CD4-positive, alpha-beta T cell (primary cell): ENCODE measurements at regions not wholly inside any gene's neighbourhood (a gene's known extent, or its start where the extent isn't known, plus 50 kb on each side); places are given as distances from the start of the nearest gene placed in this dataset.

Source experiments
- ATAC-seq: fragments of 200-7000 bp; cut with Tn5 transposase; one replicate; pipeline ENCODE4 v1.10.0; 2022; ENCODE audit warnings: mild to moderate bottlenecking; ENCODE audit not compliant: poor library complexity
- CTCF ChIA-PET: fragments of 350-600 bp; sonication (Branson Sonifier 250); formaldehyde crosslinking; loops from one replicate; lab custom pipeline; 2021; ENCODE audit warnings: antibody characterized with exemption, inconsistent platforms; lab: Charles Lee
- POLR2A ChIA-PET: fragments of 350-600 bp; sonication (Branson Sonifier 250); formaldehyde crosslinking; loops from one replicate; lab custom pipeline; 2021; ENCODE audit warnings: antibody characterized with exemption, inconsistent platforms; lab: Charles Lee
- DNase-seq, 14 experiments: peaks; one replicate each; pipeline ENCODE4 v3.0.0-alpha.2; 2013 to 2020; ENCODE audit warnings: mixed read lengths in 2 of 14
- H3K27ac ChIP-seq, 2 donors: one replicate each; pipeline versions ENCODE4 v1.5.1 to v1.7.0; 2013; ENCODE audit warnings: low read length in 2 of 2, low read depth in 1 of 2, mild to moderate bottlenecking in 1 of 2
- H3K27me3 ChIP-seq, 2 experiments: 1 replicate in 1 of 2; 2 replicates in 1 of 2; pipeline versions ENCODE4 v1.6.1 to v1.7.0; 2013; ENCODE audit warnings: low read length in 2 of 2, control low read depth in 1 of 2, mild to moderate bottlenecking in 1 of 2, moderate library complexity in 1 of 2; ENCODE audit not compliant: insufficient read depth in 2 of 2, control insufficient read depth in 1 of 2
- H3K36me3 ChIP-seq: one replicate; pipeline ENCODE4 v1.6.1; 2013; ENCODE audit warnings: low read length, control low read depth; ENCODE audit not compliant: insufficient read depth
- H3K4me1 ChIP-seq: one replicate; pipeline ENCODE4 v1.6.1; 2013; ENCODE audit warnings: low read length, control low read depth; ENCODE audit not compliant: insufficient read depth
- H3K4me3 ChIP-seq: one replicate; pipeline ENCODE4 v1.5.1; 2013; ENCODE audit warnings: mild to moderate bottlenecking, low read length, moderate library complexity
- H3K9me3 ChIP-seq, 2 experiments: 1 replicate in 1 of 2; 2 replicates in 1 of 2; pipeline versions ENCODE4 v1.6.1 to v1.7.0; 2013; ENCODE audit warnings: low read length in 2 of 2, mild to moderate bottlenecking in 2 of 2, control low read depth in 1 of 2, moderate library complexity in 1 of 2; ENCODE audit not compliant: control insufficient read depth in 1 of 2, insufficient read depth in 1 of 2
- H3K27ac Mint-ChIP-seq: one replicate; pipeline ENCODE4 v1.8.0; 2020; ENCODE audit warnings: mixed read lengths
- H3K27me3 Mint-ChIP-seq: one replicate; pipeline ENCODE4 v1.8.0; 2021; ENCODE audit warnings: mixed read lengths
- H3K36me3 Mint-ChIP-seq: one replicate; pipeline ENCODE4 v1.8.0; 2021; ENCODE audit warnings: low read depth, mixed read lengths
- H3K4me1 Mint-ChIP-seq: one replicate; pipeline ENCODE4 v1.8.0; 2021; ENCODE audit warnings: low read depth, mixed read lengths
- H3K4me3 Mint-ChIP-seq: one replicate; pipeline ENCODE4 v1.8.0; 2020; ENCODE audit warnings: mild to moderate bottlenecking, mixed read lengths
- H3K9me3 Mint-ChIP-seq: one replicate; pipeline ENCODE4 v1.8.0; 2020; ENCODE audit warnings: mixed read lengths
- intact Hi-C, 2 experiments: fragments of 100-400 bp; cut with DNase I in 1 of 2; cut with micrococcal nuclease in 1 of 2; formaldehyde crosslinking; loops; one replicate each; pipeline versions ENCODE4 v1.15.1 to v1.9.0; 2023 to 2025; cut with DNase I, micrococcal nuclease
- TF ChIP-seq, protein P1 (sequence below): fragments of 200-600 bp; IDR thresholded peaks from one replicate; pipeline ENCODE4 v1.8.0; 2022; ENCODE audit warnings: antibody characterized with exemption, mild to moderate bottlenecking

DNA sequence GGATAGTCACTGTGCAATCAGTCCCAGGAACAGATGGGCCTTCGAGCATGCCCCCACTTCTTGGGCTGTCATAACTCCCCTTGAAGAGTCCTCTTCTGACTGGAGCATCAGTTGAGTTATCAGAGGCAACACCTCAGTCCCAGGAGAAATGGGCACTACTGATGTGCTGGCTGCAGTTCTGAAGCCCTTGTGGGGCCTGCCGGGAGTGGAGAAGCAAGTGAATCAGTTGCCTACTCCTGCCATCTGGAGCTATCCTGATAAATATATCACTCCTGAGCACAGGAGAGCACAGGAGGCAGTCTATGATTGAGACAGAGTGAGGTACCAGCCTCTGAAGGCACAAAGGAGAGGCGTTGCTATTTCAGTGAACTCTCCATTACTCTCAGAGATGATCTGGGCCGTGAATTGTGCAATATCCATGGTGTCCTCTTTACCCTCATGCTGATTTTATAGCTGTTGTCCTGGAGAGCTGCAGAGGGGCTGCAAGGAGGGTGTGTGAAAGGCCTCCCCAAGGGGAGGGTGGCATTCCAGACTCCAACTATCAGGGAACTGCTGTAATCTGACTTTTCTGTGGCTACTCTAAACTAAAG, 344.2 kb upstream of the ROPN1 start:
- ChIA-PET CTCF (no interaction called here), POLR2A (no interaction called here)
- Histone ChIP-seq H3K4me1 (no peaks in the 10 kb centered on the region), H3K36me3 (no peaks in the 10 kb centered on the region), H3K27me3 (no peaks in the 10 kb centered on the region), H3K9me3 (peaks cover 0 to 7% of the 10 kb centered on the region in 2 experiments), H3K4me3 (no peak overlapping the region), H3K27ac (no peak overlapping the region)
- ATAC-seq = no peak
- Mint-ChIP-seq H3K27me3 (peaks cover 19% of the 10 kb centered on the region), H3K4me1 (no peaks in the 10 kb centered on the region), H3K27ac (no peak overlapping the region), H3K9me3 (no peaks in the 10 kb centered on the region), H3K4me3 (no peak overlapping the region), H3K36me3 (no peaks in the 10 kb centered on the region)
- TF ChIP-seq, protein P1, sequence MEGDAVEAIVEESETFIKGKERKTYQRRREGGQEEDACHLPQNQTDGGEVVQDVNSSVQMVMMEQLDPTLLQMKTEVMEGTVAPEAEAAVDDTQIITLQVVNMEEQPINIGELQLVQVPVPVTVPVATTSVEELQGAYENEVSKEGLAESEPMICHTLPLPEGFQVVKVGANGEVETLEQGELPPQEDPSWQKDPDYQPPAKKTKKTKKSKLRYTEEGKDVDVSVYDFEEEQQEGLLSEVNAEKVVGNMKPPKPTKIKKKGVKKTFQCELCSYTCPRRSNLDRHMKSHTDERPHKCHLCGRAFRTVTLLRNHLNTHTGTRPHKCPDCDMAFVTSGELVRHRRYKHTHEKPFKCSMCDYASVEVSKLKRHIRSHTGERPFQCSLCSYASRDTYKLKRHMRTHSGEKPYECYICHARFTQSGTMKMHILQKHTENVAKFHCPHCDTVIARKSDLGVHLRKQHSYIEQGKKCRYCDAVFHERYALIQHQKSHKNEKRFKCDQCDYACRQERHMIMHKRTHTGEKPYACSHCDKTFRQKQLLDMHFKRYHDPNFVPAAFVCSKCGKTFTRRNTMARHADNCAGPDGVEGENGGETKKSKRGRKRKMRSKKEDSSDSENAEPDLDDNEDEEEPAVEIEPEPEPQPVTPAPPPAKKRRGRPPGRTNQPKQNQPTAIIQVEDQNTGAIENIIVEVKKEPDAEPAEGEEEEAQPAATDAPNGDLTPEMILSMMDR = no peak
- intact Hi-C loops = no loop called here
- no peak for DNase-seq

DNA sequence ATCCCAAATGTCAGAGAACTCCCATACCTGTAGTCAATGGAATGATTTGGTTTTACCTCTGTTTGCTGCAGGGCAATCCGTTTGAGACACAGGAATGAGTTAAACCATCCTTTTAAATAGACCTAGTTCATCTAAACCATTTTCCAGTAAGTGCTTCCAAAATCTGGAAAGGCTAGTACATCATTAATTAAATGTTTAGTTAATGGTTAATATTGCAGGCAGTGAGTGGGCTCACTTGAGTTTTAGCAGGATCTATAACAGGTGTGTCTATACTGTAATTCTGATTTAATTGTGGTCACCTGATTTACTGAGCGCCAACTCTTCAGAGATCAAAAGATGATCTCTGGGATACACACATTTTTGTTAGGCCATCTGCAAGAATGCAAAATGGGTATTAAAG, 353.9 kb upstream of the ROPN1 start:
- Histone ChIP-seq H3K27me3 (no peaks in the 10 kb centered on the region), H3K27ac (no peak overlapping the region), H3K9me3 (no peaks in the 10 kb centered on the region), H3K36me3 (no peaks in the 10 kb centered on the region), H3K4me1 (no peaks in the 10 kb centered on the region), H3K4me3 (no peak overlapping the region)
- no peaks in the 10 kb centered on the region for H3K4me1 Mint-ChIP-seq
- ATAC-seq (no peak), DNase-seq (no peak)
- H3K27me3 Mint-ChIP-seq = peaks cover 9% of the 10 kb centered on the region
- POLR2A ChIA-PET = no interaction called here
- no peak overlapping the region for H3K27ac Mint-ChIP-seq
- no peaks in the 10 kb centered on the region for H3K36me3 Mint-ChIP-seq
- intact Hi-C loops = no loop called here
- CTCF ChIA-PET = no interaction called here
- H3K9me3 Mint-ChIP-seq = no peaks in the 10 kb centered on the region
- TF ChIP-seq, protein P1 = no peak
- no peak overlapping the region for H3K4me3 Mint-ChIP-seq

DNA sequence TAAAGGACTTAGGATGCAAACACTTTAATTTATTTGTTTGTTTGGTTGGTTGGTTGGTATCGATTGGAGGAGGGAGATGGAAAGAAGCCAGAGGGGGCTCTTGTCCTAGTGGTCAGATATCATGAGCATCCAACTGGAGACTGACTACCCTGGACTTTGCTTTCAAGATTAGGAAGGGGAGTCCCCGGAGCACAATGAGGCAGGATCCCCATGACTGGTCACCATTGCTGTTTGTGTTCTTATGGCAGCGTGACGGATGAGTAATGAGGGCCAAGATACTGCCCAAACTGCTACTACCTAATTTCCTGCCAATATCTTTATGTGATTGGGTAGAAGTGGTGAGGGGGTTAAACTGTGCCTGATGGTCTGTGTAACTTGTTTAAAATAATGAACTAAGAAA, 354.6 kb upstream of the ROPN1 start:
- DNase-seq = no peak

More for the DNA sequence above, 354.6 kb upstream of the ROPN1 start:
- no peak for ATAC-seq
- Mint-ChIP-seq H3K36me3 (no peaks in the 10 kb centered on the region), H3K27ac (no peak overlapping the region), H3K9me3 (no peaks in the 10 kb centered on the region), H3K4me3 (no peak overlapping the region), H3K4me1 (no peaks in the 10 kb centered on the region), H3K27me3 (peaks cover 9% of the 10 kb centered on the region)
- intact Hi-C loops = no loop called here
- H3K36me3 ChIP-seq = no peaks in the 10 kb centered on the region
- H3K4me1 ChIP-seq = no peaks in the 10 kb centered on the region
- CTCF ChIA-PET = no interaction called here
- H3K27me3 ChIP-seq = no peaks in the 10 kb centered on the region
- no peaks in the 10 kb centered on the region for H3K9me3 ChIP-seq
- H3K4me3 ChIP-seq = no peak overlapping the region
- TF ChIP-seq, protein P1 = no peak
- H3K27ac ChIP-seq = no peak overlapping the region
- POLR2A ChIA-PET = no interaction called here
